ENCODE measurements at regions not wholly inside any gene's neighbourhood (a gene's known extent, or its start where the extent isn't known, plus 50 kb on each side); places are given as distances from the start of the nearest gene placed in this dataset.

DNA sequence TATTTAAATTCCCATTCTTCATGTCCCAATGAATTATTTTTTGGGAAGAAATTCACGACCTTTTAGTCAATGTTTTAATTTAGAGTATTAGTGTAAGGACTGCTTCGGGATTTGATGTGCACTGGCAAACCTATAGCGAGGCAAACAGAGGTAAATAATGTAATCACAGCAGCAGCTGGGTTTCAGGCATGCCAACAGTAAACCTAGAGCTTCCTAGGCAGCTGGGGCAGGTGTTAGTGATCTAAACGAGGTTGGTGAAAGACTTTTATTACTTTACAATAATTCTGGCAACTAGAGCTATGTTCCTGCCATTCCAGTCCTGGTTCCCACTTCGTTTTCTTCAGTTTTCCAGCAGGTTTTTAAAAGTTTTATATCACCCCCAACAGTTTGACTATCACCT is 1036.4 kb upstream of the FOXG1 start:
- no peak for TF ChIP-seq POLR2AphosphoS5 (IDR thresholded peaks at IDR 0.05)
- TF ChIP-seq, protein P1, sequence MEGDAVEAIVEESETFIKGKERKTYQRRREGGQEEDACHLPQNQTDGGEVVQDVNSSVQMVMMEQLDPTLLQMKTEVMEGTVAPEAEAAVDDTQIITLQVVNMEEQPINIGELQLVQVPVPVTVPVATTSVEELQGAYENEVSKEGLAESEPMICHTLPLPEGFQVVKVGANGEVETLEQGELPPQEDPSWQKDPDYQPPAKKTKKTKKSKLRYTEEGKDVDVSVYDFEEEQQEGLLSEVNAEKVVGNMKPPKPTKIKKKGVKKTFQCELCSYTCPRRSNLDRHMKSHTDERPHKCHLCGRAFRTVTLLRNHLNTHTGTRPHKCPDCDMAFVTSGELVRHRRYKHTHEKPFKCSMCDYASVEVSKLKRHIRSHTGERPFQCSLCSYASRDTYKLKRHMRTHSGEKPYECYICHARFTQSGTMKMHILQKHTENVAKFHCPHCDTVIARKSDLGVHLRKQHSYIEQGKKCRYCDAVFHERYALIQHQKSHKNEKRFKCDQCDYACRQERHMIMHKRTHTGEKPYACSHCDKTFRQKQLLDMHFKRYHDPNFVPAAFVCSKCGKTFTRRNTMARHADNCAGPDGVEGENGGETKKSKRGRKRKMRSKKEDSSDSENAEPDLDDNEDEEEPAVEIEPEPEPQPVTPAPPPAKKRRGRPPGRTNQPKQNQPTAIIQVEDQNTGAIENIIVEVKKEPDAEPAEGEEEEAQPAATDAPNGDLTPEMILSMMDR (IDR thresholded peaks at IDR 0.05): no peak
